Peyer's patch (tissue), 4 donors: ENCODE measurements at regions not wholly inside any gene's neighbourhood (a gene's known extent, or its start where the extent isn't known, plus 50 kb on each side); places are given as distances from the start of the nearest gene placed in this dataset.

Source experiments
- CTCF ChIP-seq, 6 experiments: fragments of 450-650 bp in 4 of 6; fragments of 200-600 bp in 2 of 6; sonication (generic) in 1 of 6; IDR thresholded peaks; one replicate each; pipeline ENCODE4 v1.5.1; 2017 to 2019; ENCODE audit warnings: antibody characterized with exemption in 6 of 6, mild to moderate bottlenecking in 3 of 6, moderate library complexity in 1 of 6
- POLR2A ChIP-seq, 2 donors: fragments of 450-650 bp; IDR thresholded peaks; one replicate each; pipeline ENCODE4 v1.5.1; 2017; ENCODE audit warnings: antibody characterized with exemption in 2 of 2, mild to moderate bottlenecking in 2 of 2, moderate library complexity in 2 of 2

- TF ChIP-seq CTCF (IDR thresholded peaks at IDR 0.05), result no peak
- no peak for TF ChIP-seq POLR2A (IDR thresholded peaks at IDR 0.05)
These were observed 167.3 kb downstream of the CDH26 start for GRCh38 chr20:60125513-60125912.
